ENCODE measurements at regions not wholly inside any gene's neighbourhood (a gene's known extent, or its start where the extent isn't known, plus 50 kb on each side); places are given as distances from the start of the nearest gene placed in this dataset.

- POLR2A ChIA-PET: no interaction called here
- DNase-seq (ENCODE audit: extremely low spot score): no peak
Observed at GRCh38 chr5:166750376-166750775, 1541.1 kb upstream of the WWC1 start.

DNA sequence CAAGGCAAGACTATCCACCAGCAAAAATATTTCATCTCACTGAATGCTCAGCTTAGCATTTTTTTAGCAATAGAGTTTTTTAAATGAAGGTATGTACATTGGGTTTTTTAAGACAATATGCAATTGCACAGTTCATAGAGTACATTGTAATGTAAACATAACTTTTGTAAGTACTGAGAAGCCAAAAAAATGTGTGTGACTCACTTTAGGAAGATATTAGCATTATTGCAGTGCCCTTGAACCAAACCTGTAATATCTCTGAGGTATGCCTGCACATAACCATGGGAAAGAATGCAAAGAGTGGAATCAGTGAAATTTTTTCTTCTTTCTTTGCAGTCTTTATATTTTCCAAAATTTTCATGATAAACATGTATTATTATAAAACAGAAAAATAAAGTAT is 1533.3 kb upstream of the WWC1 start:
- CTCF ChIA-PET: no interaction called here
- POLR2A ChIA-PET: no interaction called here
- TF ChIP-seq CTCF (IDR thresholded peaks at IDR 0.05; ENCODE audit: control extremely low read depth, extremely low read depth, low read depth, missing control alignments): no peak
- no peak for DNase-seq (ENCODE audit: extremely low spot score)

More at GRCh38 chr5:166750376-166750775, 1541.1 kb upstream of the WWC1 start:
- no peak for TF ChIP-seq CTCF (IDR thresholded peaks at IDR 0.05; ENCODE audit: control extremely low read depth, extremely low read depth, low read depth, missing control alignments)
- CTCF ChIA-PET: no interaction called here

- no peak for DNase-seq (ENCODE audit: extremely low spot score)
- no peak for TF ChIP-seq CTCF (IDR thresholded peaks at IDR 0.05; ENCODE audit: control extremely low read depth, extremely low read depth, low read depth, missing control alignments)
- ChIA-PET POLR2A (no interaction called here), CTCF (no interaction called here)
Observed at GRCh38 chr5:166767858-166768257, 1523.6 kb upstream of the WWC1 start.

DNA sequence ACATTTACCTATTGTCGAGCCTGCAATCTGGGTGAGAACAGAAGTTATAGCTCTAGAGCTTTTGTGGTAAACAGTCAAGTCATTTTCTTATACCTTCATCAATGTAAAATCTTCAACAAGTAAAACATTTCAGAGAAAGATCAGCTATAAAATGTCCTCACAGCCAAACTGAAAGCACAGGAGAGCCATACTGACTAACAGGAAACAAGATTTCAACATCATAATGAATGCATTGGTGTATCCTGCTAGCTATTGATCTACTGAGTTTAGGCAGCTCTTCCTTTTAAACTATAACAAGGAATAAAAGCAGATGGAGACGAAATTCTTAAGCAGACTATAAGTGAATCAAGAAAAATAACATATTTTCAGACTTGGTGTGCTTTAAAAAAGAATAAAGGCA is 1522.9 kb upstream of the WWC1 start:
- no peak for TF ChIP-seq CTCF (IDR thresholded peaks at IDR 0.05; ENCODE audit: control extremely low read depth, extremely low read depth, low read depth, missing control alignments)
- DNase-seq (ENCODE audit: extremely low spot score): no peak
- ChIA-PET CTCF (no interaction called here), POLR2A (no interaction called here)

GRCh38 chr5:166772770-166773169 is 1518.7 kb upstream of the WWC1 start:
- CTCF ChIA-PET: no interaction called here
- TF ChIP-seq CTCF (IDR thresholded peaks at IDR 0.05; ENCODE audit: control extremely low read depth, extremely low read depth, low read depth, missing control alignments): no peak
- POLR2A ChIA-PET: no interaction called here
- DNase-seq (ENCODE audit: extremely low spot score): no peak

DNA sequence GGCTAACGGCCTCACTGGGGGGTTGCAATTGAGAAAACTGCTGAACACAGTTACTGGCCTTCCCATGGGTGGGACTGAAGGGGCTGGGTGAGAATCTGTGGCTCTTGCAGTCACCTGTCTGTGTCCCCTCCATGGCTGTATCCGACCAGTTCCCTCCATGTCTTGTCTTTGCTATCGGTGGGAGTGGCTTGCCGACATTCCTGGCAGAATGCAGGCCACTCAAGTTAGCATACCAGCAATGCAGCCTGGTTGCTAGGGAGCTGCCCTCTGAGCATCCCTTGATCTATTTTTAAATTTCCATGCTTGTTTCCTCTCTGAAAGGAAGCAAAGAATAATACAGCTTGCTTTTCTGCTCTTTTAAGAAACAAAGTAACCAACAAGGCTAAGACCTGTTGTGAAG is 1509.7 kb upstream of the WWC1 start:
- no peak for TF ChIP-seq CTCF (IDR thresholded peaks at IDR 0.05; ENCODE audit: control extremely low read depth, extremely low read depth, low read depth, missing control alignments)
- CTCF ChIA-PET: interaction anchor here (1.0 kb wide), 1 partner anchor 10 kb away, joined by 3 read pairs; no protein-coding TSS in a partner anchor
- no peak for DNase-seq (ENCODE audit: extremely low spot score)
- POLR2A ChIA-PET: no interaction called here

- ChIA-PET POLR2A (no interaction called here), CTCF (no interaction called here)
- DNase-seq (ENCODE audit: extremely low spot score): no peak
- TF ChIP-seq CTCF (IDR thresholded peaks at IDR 0.05; ENCODE audit: control extremely low read depth, extremely low read depth, low read depth, missing control alignments): no peak
Observed at GRCh38 chr5:166784545-166785078, 1506.8 kb upstream of the WWC1 start.

Measured in GM10248 (cell line).